ENCODE measurements at regions not wholly inside any gene's neighbourhood (a gene's known extent, or its start where the extent isn't known, plus 50 kb on each side); places are given as distances from the start of the nearest gene placed in this dataset.
"Not testable (repeated sequence)": the region's sequence is repeated elsewhere in the genome, so short reads cannot be mapped to it uniquely, and the experiment has no call there.

GRCh38 chr10:113498997-113499396, 53.9 kb upstream of the HABP2 start:
- TF ChIP-seq JUND (IDR thresholded peaks at IDR 0.05; ENCODE audit: low read depth) = no peak
- in situ Hi-C loops (cut with HindIII; ENCODE audit: low pct_unique_long_range_greater_than_20kb, low sequenced_read_pairs) = no loop called here
- DNase-seq (ENCODE audit: low read depth in 1 of 2, low spot score in 1 of 2) = no peak

GRCh38 chr10:113499806-113500205, 53.0 kb upstream of the HABP2 start:
- in situ Hi-C loops (cut with HindIII; ENCODE audit: low pct_unique_long_range_greater_than_20kb, low sequenced_read_pairs) = no loop called here
- no peak for TF ChIP-seq JUND (IDR thresholded peaks at IDR 0.05; ENCODE audit: low read depth)
- DNase-seq (ENCODE audit: low read depth in 1 of 2, low spot score in 1 of 2) = no peak

- DNase-seq (ENCODE audit: low read depth in 1 of 2, low spot score in 1 of 2); in situ Hi-C loops (cut with HindIII; ENCODE audit: low pct_unique_long_range_greater_than_20kb, low sequenced_read_pairs): not testable (repeated sequence)
Measured at GRCh38 chr10:113501031-113501430, 51.8 kb upstream of the HABP2 start.
